IMR-90 (cell line): ENCODE measurements at regions not wholly inside any gene's neighbourhood (a gene's known extent, or its start where the extent isn't known, plus 50 kb on each side); places are given as distances from the start of the nearest gene placed in this dataset.

Source experiments
- BHLHE40 ChIP-seq: fragments of 150-350 bp; IDR thresholded peaks from 2 replicates; pipeline ENCODE4 v1.6.1; 2016; ENCODE audit warnings: mild to moderate bottlenecking, low read depth, low read length
- CEBPB ChIP-seq: IDR thresholded peaks from 2 replicates; pipeline ENCODE4 v1.6.1; 2012; ENCODE audit warnings: low read depth, low read length, improper control_type of control experiment
- CHD1 ChIP-seq: IDR thresholded peaks from 2 replicates; pipeline ENCODE4 v1.6.1; 2012; ENCODE audit warnings: low read depth, low read length, improper control_type of control experiment
- MXI1 ChIP-seq: IDR thresholded peaks from 2 replicates; pipeline ENCODE4 v1.6.1; 2012; ENCODE audit warnings: low read depth, mild to moderate bottlenecking, low read length, moderate library complexity, borderline replicate concordance
- NFE2L2 ChIP-seq: fragments of 150-350 bp; IDR thresholded peaks from 2 replicates; pipeline ENCODE4 v1.6.1; 2016; ENCODE audit warnings: low read depth, mild to moderate bottlenecking, low read length
- POLR2A ChIP-seq: IDR thresholded peaks from 2 replicates; pipeline ENCODE4 v1.6.1; 2012; ENCODE audit warnings: mild to moderate bottlenecking, low read depth, low read length
- RAD21 ChIP-seq: IDR thresholded peaks from 2 replicates; pipeline ENCODE4 v1.6.1; 2012; ENCODE audit warnings: low read length, improper control_type of control experiment
- RCOR1 ChIP-seq: IDR thresholded peaks from 2 replicates; pipeline ENCODE4 v1.6.1; 2012; ENCODE audit warnings: mild to moderate bottlenecking, low read length, improper control_type of control experiment; ENCODE audit not compliant: insufficient replicate concordance
- SMC3 ChIP-seq: fragments of 150-350 bp; IDR thresholded peaks from 2 replicates; pipeline ENCODE4 v1.6.1; 2016; ENCODE audit warnings: low read depth, mild to moderate bottlenecking, antibody characterized with exemption, low read length, moderate library complexity
- TF ChIP-seq, protein P1 (sequence below): conservative IDR thresholded peaks from 2 replicates; pipeline ENCODE4 v1.5.1; 2012; ENCODE audit warnings: mild to moderate bottlenecking, low read depth, low read length, improper control_type of control experiment
- TF ChIP-seq, protein P2 (sequence below): fragments of 150-350 bp; IDR thresholded peaks from 2 replicates; pipeline ENCODE4 v1.6.1; 2016; ENCODE audit warnings: low read depth, mild to moderate bottlenecking, low read length, moderate library complexity, borderline replicate concordance

DNA sequence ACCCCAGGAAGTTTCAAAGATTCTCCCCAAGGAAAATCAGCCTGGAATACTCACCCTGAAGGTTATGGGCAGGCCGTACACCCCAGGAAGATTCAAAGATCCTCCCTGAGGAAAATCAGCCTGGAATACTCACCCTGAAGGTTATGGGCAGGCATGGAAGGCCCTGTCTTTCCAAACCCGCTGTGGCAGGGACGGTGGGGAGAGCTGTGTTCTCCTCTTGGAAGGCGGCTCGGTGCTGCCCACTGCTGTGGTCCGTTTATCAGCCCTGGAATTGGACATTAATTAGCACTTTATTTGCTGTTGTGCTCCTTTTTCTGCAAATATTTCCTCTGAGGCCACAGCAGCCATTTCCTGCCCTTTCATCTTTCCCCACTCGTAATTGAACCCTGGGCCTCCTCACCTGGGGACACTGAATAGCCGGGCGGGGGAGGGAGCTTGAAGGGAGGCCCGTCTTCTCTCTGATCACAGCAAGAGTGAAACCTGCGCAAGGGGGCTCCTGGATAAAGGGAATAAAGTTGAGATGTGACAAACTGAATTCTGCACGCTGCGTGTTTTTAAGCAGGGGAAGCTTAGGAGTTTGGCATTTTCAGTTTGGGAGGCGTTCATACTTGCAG, 308.7 kb upstream of the SALL3 start:
- TF ChIP-seq CEBPB (no peak), SMC3 (no peak), MXI1 (no peak), POLR2A (no peak), BHLHE40 (no peak), NFE2L2 (no peak), RAD21 (no peak), CHD1 (no peak), RCOR1 (no peak)
- TF ChIP-seq, protein P1, sequence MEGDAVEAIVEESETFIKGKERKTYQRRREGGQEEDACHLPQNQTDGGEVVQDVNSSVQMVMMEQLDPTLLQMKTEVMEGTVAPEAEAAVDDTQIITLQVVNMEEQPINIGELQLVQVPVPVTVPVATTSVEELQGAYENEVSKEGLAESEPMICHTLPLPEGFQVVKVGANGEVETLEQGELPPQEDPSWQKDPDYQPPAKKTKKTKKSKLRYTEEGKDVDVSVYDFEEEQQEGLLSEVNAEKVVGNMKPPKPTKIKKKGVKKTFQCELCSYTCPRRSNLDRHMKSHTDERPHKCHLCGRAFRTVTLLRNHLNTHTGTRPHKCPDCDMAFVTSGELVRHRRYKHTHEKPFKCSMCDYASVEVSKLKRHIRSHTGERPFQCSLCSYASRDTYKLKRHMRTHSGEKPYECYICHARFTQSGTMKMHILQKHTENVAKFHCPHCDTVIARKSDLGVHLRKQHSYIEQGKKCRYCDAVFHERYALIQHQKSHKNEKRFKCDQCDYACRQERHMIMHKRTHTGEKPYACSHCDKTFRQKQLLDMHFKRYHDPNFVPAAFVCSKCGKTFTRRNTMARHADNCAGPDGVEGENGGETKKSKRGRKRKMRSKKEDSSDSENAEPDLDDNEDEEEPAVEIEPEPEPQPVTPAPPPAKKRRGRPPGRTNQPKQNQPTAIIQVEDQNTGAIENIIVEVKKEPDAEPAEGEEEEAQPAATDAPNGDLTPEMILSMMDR = no peak
- TF ChIP-seq, protein P2, sequence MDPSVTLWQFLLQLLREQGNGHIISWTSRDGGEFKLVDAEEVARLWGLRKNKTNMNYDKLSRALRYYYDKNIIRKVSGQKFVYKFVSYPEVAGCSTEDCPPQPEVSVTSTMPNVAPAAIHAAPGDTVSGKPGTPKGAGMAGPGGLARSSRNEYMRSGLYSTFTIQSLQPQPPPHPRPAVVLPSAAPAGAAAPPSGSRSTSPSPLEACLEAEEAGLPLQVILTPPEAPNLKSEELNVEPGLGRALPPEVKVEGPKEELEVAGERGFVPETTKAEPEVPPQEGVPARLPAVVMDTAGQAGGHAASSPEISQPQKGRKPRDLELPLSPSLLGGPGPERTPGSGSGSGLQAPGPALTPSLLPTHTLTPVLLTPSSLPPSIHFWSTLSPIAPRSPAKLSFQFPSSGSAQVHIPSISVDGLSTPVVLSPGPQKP = no peak
